ENCODE measurements at regions not wholly inside any gene's neighbourhood (a gene's known extent, or its start where the extent isn't known, plus 50 kb on each side); places are given as distances from the start of the nearest gene placed in this dataset.

- TF ChIP-seq CTCF (IDR thresholded peaks at IDR 0.05) (no peak), EZH2 (IDR thresholded peaks at IDR 0.05) (no peak), EZH2phosphoT487 (IDR thresholded peaks at IDR 0.05) (no peak)
Observed at GRCh38 chr3:159018341-159018740, 216.5 kb downstream of the MFSD1 start.
